Posterior cingulate gyrus (tissue), 11 donors: ENCODE measurements at regions not wholly inside any gene's neighbourhood (a gene's known extent, or its start where the extent isn't known, plus 50 kb on each side); places are given as distances from the start of the nearest gene placed in this dataset.
A peak's percentile ranks its signal among the peaks of the same experiment; 100 is the strongest.
"Not testable (repeated sequence)": the region's sequence is repeated elsewhere in the genome, so short reads cannot be mapped to it uniquely, and the experiment has no call there.

ENCODE experiments used
- DNase-seq, 10 donors: peaks; one replicate each; pipeline versions ENCODE4 v3.0.0 to v3.0.0-alpha.2; 2020 to 2021; ENCODE audit warnings: mixed read lengths in 3 of 10
- intact Hi-C: fragments of 100-400 bp; cut with DNase I; formaldehyde crosslinking; loops from one replicate; pipeline ENCODE4 v1.15.1; 2023

- DNase-seq: peak in 3 of 10 donors; percentile 59 to 75 (median 66)
- intact Hi-C loops: no loop called here
Measured at GRCh38 chr14:105581551-105582341, 55.4 kb downstream of the TMEM121 start.

DNA sequence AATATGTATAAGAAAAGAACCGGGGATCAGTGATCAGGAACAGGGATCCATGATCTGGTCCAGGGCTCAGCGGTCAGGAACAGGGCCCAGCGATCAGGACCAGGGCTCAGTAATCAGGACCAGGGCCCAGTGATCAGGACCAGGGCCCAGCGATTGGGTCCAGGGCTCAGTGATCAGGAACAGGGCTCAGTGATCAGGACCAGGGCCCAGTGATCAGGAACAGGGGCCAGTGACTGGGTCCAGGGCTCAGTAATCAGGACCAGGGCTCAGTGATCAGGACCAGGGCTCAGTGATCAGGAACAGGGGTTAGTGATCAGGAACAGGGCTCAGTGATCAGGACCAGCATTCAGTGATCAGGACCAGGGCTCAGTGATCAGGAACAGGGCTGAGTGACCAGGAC, 56.3 kb downstream of the TMEM121 start:
- intact Hi-C loops: no loop called here
- DNase-seq: peak in 2 of 10 donors; percentile 55 to 80

DNA sequence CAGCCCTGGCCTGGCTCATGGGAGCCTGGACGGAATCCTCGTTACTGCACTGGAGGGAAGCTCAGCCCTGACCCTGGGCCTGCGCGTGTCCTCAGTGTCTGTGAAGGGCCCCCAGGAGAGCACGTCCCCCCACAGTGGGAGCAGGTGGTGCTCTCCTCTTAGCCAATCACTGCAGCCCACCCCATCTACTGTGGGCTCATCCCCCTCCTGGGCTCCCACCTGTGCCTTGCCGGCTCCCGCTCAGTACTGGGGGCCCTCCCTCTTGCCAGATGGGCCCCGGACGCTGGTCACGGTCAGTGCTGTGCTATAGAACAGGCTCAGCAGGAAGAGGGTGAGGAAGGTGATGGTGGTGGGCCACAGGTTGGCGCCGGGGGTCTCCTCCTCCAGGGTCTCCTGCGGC, 57.5 kb downstream of the TMEM121 start:
- DNase-seq, intact Hi-C loops: not testable (repeated sequence)

- DNase-seq: not testable (repeated sequence)
Measured at GRCh38 chr14:105585290-105585689, 58.9 kb downstream of the TMEM121 start.

DNA sequence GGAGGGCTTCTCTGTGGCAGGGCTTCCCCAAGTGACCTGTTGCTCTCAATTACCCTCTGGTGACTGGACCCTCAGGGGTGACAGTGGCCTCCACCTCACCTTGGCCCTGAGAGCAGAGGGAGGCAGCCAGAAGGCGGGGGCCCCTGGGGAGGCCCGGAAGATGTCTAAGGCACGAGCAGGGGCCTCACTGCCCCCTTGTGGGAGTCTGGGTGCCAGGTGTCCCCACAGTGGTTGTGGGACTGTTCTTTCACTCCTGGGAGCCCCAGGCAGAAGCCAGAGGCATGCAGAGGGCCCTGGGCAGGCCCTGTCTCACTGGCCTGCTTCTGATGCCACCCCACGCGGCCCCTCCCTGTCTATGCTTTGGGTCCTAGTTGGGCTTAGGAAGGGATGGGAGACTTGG, 59.3 kb downstream of the TMEM121 start:
- DNase-seq: peak in 1 of 10 donors; percentile 33
- intact Hi-C loops: not testable (repeated sequence)

More at GRCh38 chr14:105585290-105585689, 58.9 kb downstream of the TMEM121 start:
- intact Hi-C loops: not testable (repeated sequence)

GRCh38 chr14:105586144-105586872, 59.9 kb downstream of the TMEM121 start:
- intact Hi-C loops: not testable (repeated sequence)
- DNase-seq: peak in 2 of 10 donors; percentile 20 to 43

GRCh38 chr14:105587034-105587433, 60.7 kb downstream of the TMEM121 start:
- intact Hi-C loops: not testable (repeated sequence)
- DNase-seq: peak in 1 of 10 donors; percentile 12

GRCh38 chr14:105587482-105588235, 61.3 kb downstream of the TMEM121 start:
- intact Hi-C loops: not testable (repeated sequence)
- peak in 2 of 10 donors; percentile 39 to 52 for DNase-seq

DNA sequence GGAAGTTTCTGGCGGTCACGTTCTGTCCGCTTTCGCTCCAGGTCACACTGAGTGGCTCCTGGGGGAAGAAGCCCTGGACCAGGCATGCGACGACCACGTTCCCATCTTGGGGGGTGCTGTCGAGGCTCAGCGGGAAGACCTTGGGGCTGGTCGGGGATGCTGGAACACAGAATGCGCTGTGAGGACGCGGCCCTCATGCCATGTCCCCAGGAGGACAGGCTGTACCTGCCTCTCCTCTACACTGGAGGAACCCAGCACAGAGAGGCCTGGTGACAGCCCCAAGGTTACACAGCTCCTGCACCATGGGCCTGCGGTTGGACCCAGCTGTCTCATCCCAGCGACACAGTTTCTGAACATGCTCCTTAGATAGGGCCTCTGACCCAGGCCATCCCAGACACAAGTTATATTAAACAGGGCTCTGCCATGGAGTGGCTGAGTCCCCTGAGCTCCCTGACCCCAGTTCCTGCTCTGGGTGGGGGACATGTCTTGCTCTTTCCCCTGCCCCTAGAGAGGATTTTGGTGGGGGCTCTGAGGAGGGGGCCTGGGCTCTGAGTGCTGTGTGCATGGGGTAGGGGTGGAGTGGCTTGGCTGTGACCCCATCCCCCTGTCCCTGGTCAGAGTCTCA, 62.0 kb downstream of the TMEM121 start:
- intact Hi-C loops: no loop called here
- DNase-seq: peak in 3 of 10 donors; percentile 68 to 77 (median 75)

- intact Hi-C loops: no loop called here
- peak in 3 of 10 donors; percentile 54 to 79 (median 75) for DNase-seq
Measured at GRCh38 chr14:105589161-105589925, 63.0 kb downstream of the TMEM121 start.

GRCh38 chr14:105589926-105590185, 63.5 kb downstream of the TMEM121 start:
- intact Hi-C loops, DNase-seq: not testable (repeated sequence)

- DNase-seq: peak in 3 of 10 donors; percentile 27 to 63 (median 50)
- intact Hi-C loops: no loop called here
Measured at GRCh38 chr14:105591052-105591451, 64.7 kb downstream of the TMEM121 start.

DNA sequence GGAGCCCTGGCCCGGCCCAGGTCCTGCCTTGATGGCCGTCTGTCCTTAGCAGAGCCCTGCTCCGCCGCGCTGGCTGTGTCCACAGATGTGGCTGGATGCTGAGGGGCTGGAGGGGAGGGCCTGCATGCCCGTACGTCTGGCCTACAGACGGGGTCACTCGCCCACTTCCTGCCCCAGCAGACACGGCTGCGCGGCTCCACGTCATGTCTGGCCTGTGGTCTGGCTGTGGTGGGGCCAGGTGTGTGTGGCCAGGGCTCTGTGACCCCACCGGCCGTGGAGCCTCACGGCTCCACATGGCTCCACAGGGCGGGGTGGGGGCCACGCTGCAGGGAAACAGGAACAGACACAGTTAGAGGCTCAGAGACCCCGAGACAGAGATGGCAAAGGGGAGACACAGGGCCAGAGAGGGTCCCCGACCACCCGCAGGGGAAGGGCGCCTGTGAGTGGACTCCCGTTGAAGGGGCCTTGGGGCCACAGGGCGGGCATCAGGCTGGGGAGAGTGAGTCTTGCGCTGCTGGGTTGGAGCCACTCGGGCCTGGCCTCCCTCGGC, 65.5 kb downstream of the TMEM121 start:
- peak in 1 of 10 donors; percentile 66 for DNase-seq
- intact Hi-C loops: not testable (repeated sequence)

DNA sequence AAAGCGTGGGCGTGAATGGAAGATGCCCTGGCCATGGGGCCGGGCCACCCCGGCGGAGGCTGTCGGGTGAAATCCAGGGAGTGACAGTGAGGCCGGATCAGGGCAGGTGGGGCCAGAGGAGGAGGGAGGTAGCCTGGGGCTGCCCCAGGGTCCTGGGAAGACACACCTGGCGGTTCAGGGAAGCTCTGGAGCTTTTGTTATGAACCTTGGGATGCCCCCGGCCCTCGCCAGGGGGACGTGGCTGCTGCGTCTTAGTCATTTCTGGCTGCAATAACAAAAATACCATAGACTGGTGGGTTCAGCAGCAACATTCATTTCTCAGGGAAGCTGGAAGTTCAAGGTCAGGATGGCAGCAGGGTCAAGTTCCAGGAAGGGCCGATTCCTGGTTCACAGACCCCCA, 66.3 kb downstream of the TMEM121 start:
- DNase-seq: peak in 1 of 10 donors; percentile 7
- intact Hi-C loops: not testable (repeated sequence)

GRCh38 chr14:105595346-105595745, 69.0 kb downstream of the TMEM121 start:
- DNase-seq: peak in 2 of 10 donors; percentile 53 to 61
- intact Hi-C loops: not testable (repeated sequence)

- DNase-seq: peak in 2 of 10 donors; percentile 38 to 45
Measured at GRCh38 chr14:105596374-105596773, 70.0 kb downstream of the TMEM121 start.

DNA sequence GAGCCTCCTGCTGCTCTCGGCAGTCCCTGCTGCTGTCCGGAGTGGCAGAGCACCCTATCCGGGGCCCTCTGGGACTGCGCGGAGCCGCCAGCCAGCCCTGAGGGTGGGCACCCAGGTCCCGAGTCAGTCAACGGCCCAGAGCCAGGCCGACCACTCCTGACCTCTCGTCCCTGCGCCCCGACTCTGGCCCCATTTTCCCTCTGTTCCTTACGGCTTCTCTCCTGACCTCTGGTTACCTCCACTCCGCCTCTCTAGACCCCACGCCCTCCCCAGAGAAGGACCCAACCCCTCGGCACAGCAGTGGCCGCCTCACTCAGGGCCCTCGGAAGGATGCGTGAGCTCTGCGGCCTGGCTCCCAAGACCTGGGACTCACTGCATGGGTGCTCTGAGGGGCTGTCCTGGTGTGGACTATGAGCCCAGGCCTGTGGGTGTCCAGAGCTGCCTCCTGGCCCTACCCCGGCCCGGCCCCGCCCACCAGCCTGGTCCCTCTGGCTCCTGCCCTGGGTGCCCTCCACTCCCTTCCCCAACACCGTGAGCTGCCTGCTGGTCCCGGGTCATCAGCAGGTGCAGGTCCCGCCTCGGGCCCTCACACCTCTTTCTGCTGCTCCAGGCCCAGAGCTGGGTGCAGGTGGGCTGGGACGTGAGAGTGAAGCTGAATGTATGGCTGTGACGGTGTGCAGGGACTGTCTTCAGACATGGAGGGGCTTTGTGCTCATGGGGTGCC, 71.8 kb downstream of the TMEM121 start:
- DNase-seq: peak in 2 of 10 donors; percentile 71 to 82
- intact Hi-C loops: not testable (repeated sequence)

More at GRCh38 chr14:105596374-105596773, 70.0 kb downstream of the TMEM121 start:
- intact Hi-C loops: not testable (repeated sequence)

DNA sequence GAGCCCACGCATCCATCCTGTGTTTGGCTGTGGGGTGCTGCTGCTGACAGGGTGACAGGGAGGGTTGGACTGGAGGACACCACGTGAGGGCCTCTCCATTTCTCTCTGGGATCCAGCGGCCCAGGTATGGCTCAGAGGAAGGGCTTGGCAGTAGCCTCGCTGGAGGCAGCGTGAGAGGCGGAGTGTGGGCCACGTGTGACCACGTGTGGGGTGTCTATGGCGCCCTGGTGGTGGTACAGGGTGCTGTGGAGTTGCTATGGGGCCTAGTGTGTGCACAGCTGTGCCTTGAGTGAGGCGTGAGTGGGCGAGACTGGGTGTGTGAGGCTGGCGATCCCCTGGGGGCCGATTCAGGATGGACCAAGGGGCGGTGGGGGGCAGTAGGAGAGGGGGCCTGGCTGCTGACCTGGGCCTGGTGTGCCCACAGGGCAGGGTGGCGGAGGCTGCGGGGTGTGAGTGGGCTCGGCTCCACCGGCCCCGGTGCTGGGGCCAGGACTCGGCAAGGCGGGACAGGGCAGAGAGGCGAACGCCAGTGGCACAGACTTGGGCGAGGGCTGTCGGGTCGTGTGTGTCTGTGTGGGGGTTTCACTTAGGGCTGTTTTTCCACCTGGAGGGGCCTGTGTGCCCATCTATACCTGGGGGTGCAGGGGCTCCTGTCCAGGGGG, 72.7 kb downstream of the TMEM121 start:
- intact Hi-C loops: not testable (repeated sequence)
- DNase-seq: peak in 3 of 10 donors; percentile 60 to 83 (median 82)
